OCI-LY1 (cell line): ENCODE measurements at regions not wholly inside any gene's neighbourhood (a gene's known extent, or its start where the extent isn't known, plus 50 kb on each side); places are given as distances from the start of the nearest gene placed in this dataset.

Experiments
- EZH2 ChIP-seq: fragments of 200-600 bp; sonication (generic), shearing (Covaris generic); IDR thresholded peaks from 2 replicates; pipeline ENCODE4 v1.8.0; 2017; ENCODE audit warnings: borderline replicate concordance, mixed run types, mild to moderate bottlenecking, antibody characterized with exemption, low read length, moderate library complexity, mixed read lengths
- TF ChIP-seq, protein P1 (sequence below): fragments of 200-600 bp; sonication (generic), shearing (Covaris generic); IDR thresholded peaks from 2 replicates; pipeline ENCODE4 v1.5.1; 2017; ENCODE audit warnings: mild to moderate bottlenecking, antibody characterized with exemption, low read length, moderate library complexity, mixed read lengths

DNA sequence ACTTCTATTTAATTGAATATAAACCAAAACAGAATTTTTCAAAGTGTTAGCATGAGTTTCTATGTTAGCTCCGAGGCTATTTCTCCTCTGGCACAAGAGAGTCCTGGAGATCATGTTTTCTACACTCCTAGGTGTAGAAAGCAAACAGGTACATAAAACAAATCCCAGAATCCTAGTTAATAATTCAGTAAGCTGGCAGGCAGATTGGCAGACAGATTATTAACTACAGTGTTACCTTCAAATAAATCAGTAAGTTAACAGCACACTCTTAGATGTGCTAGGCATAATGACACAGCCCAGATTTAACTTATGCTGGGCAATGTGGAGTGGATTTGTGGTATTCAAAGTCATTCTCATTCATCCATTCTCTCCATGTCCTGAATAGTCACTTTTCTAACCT, 282.8 kb upstream of the RPS23 start:
- TF ChIP-seq, protein P1, sequence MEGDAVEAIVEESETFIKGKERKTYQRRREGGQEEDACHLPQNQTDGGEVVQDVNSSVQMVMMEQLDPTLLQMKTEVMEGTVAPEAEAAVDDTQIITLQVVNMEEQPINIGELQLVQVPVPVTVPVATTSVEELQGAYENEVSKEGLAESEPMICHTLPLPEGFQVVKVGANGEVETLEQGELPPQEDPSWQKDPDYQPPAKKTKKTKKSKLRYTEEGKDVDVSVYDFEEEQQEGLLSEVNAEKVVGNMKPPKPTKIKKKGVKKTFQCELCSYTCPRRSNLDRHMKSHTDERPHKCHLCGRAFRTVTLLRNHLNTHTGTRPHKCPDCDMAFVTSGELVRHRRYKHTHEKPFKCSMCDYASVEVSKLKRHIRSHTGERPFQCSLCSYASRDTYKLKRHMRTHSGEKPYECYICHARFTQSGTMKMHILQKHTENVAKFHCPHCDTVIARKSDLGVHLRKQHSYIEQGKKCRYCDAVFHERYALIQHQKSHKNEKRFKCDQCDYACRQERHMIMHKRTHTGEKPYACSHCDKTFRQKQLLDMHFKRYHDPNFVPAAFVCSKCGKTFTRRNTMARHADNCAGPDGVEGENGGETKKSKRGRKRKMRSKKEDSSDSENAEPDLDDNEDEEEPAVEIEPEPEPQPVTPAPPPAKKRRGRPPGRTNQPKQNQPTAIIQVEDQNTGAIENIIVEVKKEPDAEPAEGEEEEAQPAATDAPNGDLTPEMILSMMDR, result no peak
- TF ChIP-seq EZH2, result no peak
